H1 (cell line): ENCODE measurements at regions not wholly inside any gene's neighbourhood (a gene's known extent, or its start where the extent isn't known, plus 50 kb on each side); places are given as distances from the start of the nearest gene placed in this dataset.

ENCODE experiments used
- CTCF ChIA-PET: fragments of 300-600 bp; sonication (Branson Sonifier 250); formaldehyde crosslinking; loops from one replicate; lab custom pipeline; 2021; ENCODE audit not compliant: partially characterized antibody; lab: Charles Lee
- POLR2A ChIA-PET: fragments of 300-600 bp; sonication (Branson Sonifier 250); formaldehyde crosslinking; loops from one replicate; lab custom pipeline; 2021; ENCODE audit warnings: inconsistent platforms; ENCODE audit not compliant: partially characterized antibody; lab: Charles Lee
- DNase-seq, 2 experiments: peaks; one replicate each; pipeline versions ENCODE4 v3.0.0 to v3.0.0-alpha.2; 2010 to 2022; ENCODE audit warnings: low spot score in 2 of 2, low read depth in 1 of 2, mixed read lengths in 1 of 2
- FAIRE-seq: peaks from 2 replicates; lab custom pipeline; 2011; peaks lifted over from hg19 to GRCh38; lab: Jason Lieb, UNC
- H2AFZ ChIP-seq: 2 replicates; pipeline ENCODE4 v1.8.1; 2012; ENCODE audit warnings: low read length, inconsistent platforms
- H2AK5ac ChIP-seq: 2 replicates; pipeline ENCODE4 v1.6.1; 2013; ENCODE audit warnings: low read depth, low read length
- H2BK120ac ChIP-seq: replicated peaks from 2 replicates; pipeline ENCODE3; 2013; ENCODE audit warnings: low read depth, low read length, inconsistent platforms
- H2BK12ac ChIP-seq: 2 replicates; pipeline ENCODE4 v1.6.1; 2013; ENCODE audit warnings: low read depth, low read length
- H2BK15ac ChIP-seq: 2 replicates; pipeline ENCODE4 v1.6.1; 2013; ENCODE audit warnings: low read length
- H2BK20ac ChIP-seq: 2 replicates; pipeline ENCODE4 v1.6.1; 2013; ENCODE audit warnings: low read length
- H2BK5ac ChIP-seq: 2 replicates; pipeline ENCODE4 v1.6.1; 2013; ENCODE audit warnings: low read depth, low read length
- H3K14ac ChIP-seq: 2 replicates; pipeline ENCODE4 v1.6.1; 2013; ENCODE audit warnings: inconsistent platforms; ENCODE audit not compliant: insufficient read length
- H3K18ac ChIP-seq: 2 replicates; pipeline ENCODE4 v1.6.1; 2013; ENCODE audit warnings: low read length; ENCODE audit errors: extremely low read depth
- H3K23ac ChIP-seq: 2 replicates; pipeline ENCODE4 v1.6.1; 2013; ENCODE audit warnings: inconsistent platforms; ENCODE audit not compliant: insufficient read length
- H3K23me2 ChIP-seq: 2 replicates; pipeline ENCODE4 v1.6.1; 2013; ENCODE audit warnings: low read depth, low read length
- H3K27ac ChIP-seq: 2 replicates; pipeline ENCODE4 v1.6.1; 2011; ENCODE audit warnings: low read depth, low read length, inconsistent platforms
- H3K27me3 ChIP-seq, 4 experiments: replicated peaks in 1 of 4; 1 replicate in 1 of 4; 2 replicates in 3 of 4; pipeline versions ENCODE4 v1.6.1 to v1.8.1; 2011 to 2013; ENCODE audit warnings: low read length in 3 of 4, mild to moderate bottlenecking in 3 of 4, inconsistent platforms in 2 of 4, mixed read lengths in 2 of 4, moderate library complexity in 1 of 4; ENCODE audit not compliant: control insufficient read depth in 3 of 4, insufficient read depth in 3 of 4; ENCODE audit errors: extremely low read depth in 1 of 4
- H3K36me3 ChIP-seq, 4 experiments: 2 replicates each; pipeline versions ENCODE4 v1.6.1 to v1.8.1; 2011 to 2013; ENCODE audit warnings: mild to moderate bottlenecking in 4 of 4, low read length in 3 of 4, moderate library complexity in 2 of 4, control low read depth in 1 of 4, inconsistent platforms in 1 of 4; ENCODE audit not compliant: insufficient read depth in 4 of 4, control insufficient read depth in 2 of 4
- H3K4ac ChIP-seq: replicated peaks from 2 replicates; pipeline ENCODE3; 2013; ENCODE audit warnings: low read length, low read depth, mixed read lengths, inconsistent platforms; ENCODE audit not compliant: insufficient read length
- H3K4me1 ChIP-seq, 4 experiments: replicated peaks in 1 of 4; 1 replicate in 1 of 4; 2 replicates in 3 of 4; pipeline versions ENCODE4 v1.6.1 to v1.8.1; 2011 to 2013; ENCODE audit warnings: low read length in 3 of 4, inconsistent platforms in 2 of 4, mixed read lengths in 1 of 4; ENCODE audit not compliant: insufficient read depth in 4 of 4, control insufficient read depth in 3 of 4
- H3K4me2 ChIP-seq, 2 experiments: 2 replicates each; pipeline versions ENCODE4 v1.6.1 to v1.8.1; 2011 to 2013; ENCODE audit warnings: low read depth in 2 of 2, low read length in 2 of 2, control low read depth in 1 of 2, inconsistent platforms in 1 of 2, mild to moderate bottlenecking in 1 of 2; ENCODE audit not compliant: insufficient read depth in 1 of 2
- H3K4me3 ChIP-seq, 4 experiments: fragments of 200-600, 300-600 bp in 1 of 4; sonication (generic), shearing (Covaris generic), sonication (Bioruptor Twin) in 1 of 4; 2 replicates each; pipeline versions ENCODE4 v1.5.1 to v1.8.1; 2011 to 2016; ENCODE audit warnings: low read length in 4 of 4, low read depth in 3 of 4, control low read depth in 2 of 4, inconsistent platforms in 2 of 4, mild to moderate bottlenecking in 2 of 4, mixed read lengths in 1 of 4, moderate library complexity in 1 of 4; ENCODE audit not compliant: insufficient read depth in 2 of 4; ENCODE audit errors: extremely low read depth in 1 of 4
- H3K56ac ChIP-seq: replicated peaks from 2 replicates; pipeline ENCODE3; 2013; ENCODE audit warnings: low read depth, mild to moderate bottlenecking, mixed read lengths, low read length, inconsistent platforms; ENCODE audit not compliant: insufficient read length
- H3K79me1 ChIP-seq: 2 replicates; pipeline ENCODE4 v1.6.1; 2013; ENCODE audit warnings: low read depth, low read length, control low read depth
- H3K79me2 ChIP-seq, 2 experiments: 2 replicates each; pipeline versions ENCODE4 v1.6.1 to v1.8.1; 2012 to 2013; ENCODE audit warnings: low read length in 2 of 2, mild to moderate bottlenecking in 2 of 2, inconsistent platforms in 1 of 2; ENCODE audit not compliant: insufficient read depth in 2 of 2, control insufficient read depth in 1 of 2
- H3K9ac ChIP-seq, 4 experiments: replicated peaks in 1 of 4; 1 replicate in 1 of 4; 2 replicates in 3 of 4; pipeline versions ENCODE4 v1.6.1 to v1.8.1; 2011 to 2013; ENCODE audit warnings: low read depth in 3 of 4, low read length in 3 of 4, control low read depth in 2 of 4, mild to moderate bottlenecking in 2 of 4, moderate library complexity in 2 of 4, inconsistent platforms in 1 of 4; ENCODE audit errors: extremely low read depth in 1 of 4
- H3K9me3 ChIP-seq, 2 experiments: 2 replicates each; pipeline versions ENCODE4 v1.6.1 to v1.8.1; 2012 to 2013; ENCODE audit warnings: mild to moderate bottlenecking in 2 of 2, moderate library complexity in 2 of 2, control low read depth in 1 of 2, inconsistent platforms in 1 of 2, low read depth in 1 of 2, low read length in 1 of 2, mixed read lengths in 1 of 2; ENCODE audit not compliant: insufficient read depth in 2 of 2
- H4K20me1 ChIP-seq, 2 experiments: replicated peaks in 1 of 2; 2 replicates each; pipeline versions ENCODE3 to v1.8.1; 2011 to 2013; ENCODE audit warnings: inconsistent platforms in 2 of 2, low read length in 2 of 2, mild to moderate bottlenecking in 1 of 2; ENCODE audit not compliant: insufficient read depth in 2 of 2, control insufficient read depth in 1 of 2
- H4K5ac ChIP-seq: 2 replicates; pipeline ENCODE4 v1.6.1; 2013; ENCODE audit warnings: low read length, low read depth, mixed read lengths, inconsistent platforms; ENCODE audit not compliant: insufficient read length
- H4K8ac ChIP-seq: 2 replicates; pipeline ENCODE4 v1.8.0; 2013; ENCODE audit warnings: mild to moderate bottlenecking, moderate library complexity, low read length, inconsistent platforms; ENCODE audit not compliant: insufficient read depth; ENCODE audit errors: extremely low read depth
- H4K91ac ChIP-seq: replicated peaks from 2 replicates; pipeline ENCODE3; 2013; ENCODE audit warnings: low read length, mixed read lengths, inconsistent platforms; ENCODE audit not compliant: insufficient read length
- BCL11A ChIP-seq, 2 experiments: IDR thresholded peaks; one replicate each; pipeline ENCODE4 v1.6.1; 2011; ENCODE audit warnings: low read depth in 2 of 2, low read length in 2 of 2, mild to moderate bottlenecking in 2 of 2
- POLR2AphosphoS5 ChIP-seq: IDR thresholded peaks from 2 replicates; pipeline ENCODE4 v1.6.1; 2011; ENCODE audit warnings: low read depth, low read length
- POU5F1 ChIP-seq: IDR thresholded peaks from 2 replicates; pipeline ENCODE4 v1.6.1; 2011; ENCODE audit warnings: low read depth, mild to moderate bottlenecking, low read length, moderate library complexity
- SAP30 ChIP-seq: fragments of 300-600 bp; sonication (generic); IDR thresholded peaks from 2 replicates; pipeline ENCODE4 v1.7.1; 2012; ENCODE audit warnings: low read length, moderate library complexity, mild to moderate bottlenecking, inconsistent platforms; ENCODE audit not compliant: insufficient read depth, insufficient replicate concordance
- SIRT6 ChIP-seq: IDR thresholded peaks from one replicate; pipeline ENCODE4 v1.7.1; 2012; ENCODE audit warnings: low read length, inconsistent platforms
- WGBS, 2 experiments: shearing (Covaris generic) in 1 of 2; methylation state at CpG; one replicate each; pipeline versions ENCODE4 v1.1.6 to v1.1.7; 2013 to 2015; ENCODE audit warnings: low lambda C conversion rate in 2 of 2, mixed read lengths in 2 of 2, inconsistent platforms in 1 of 2, low coverage in 1 of 2, missing lambda C conversion rate in 1 of 2; ENCODE audit not compliant: insufficient replicate concordance in 2 of 2, insufficient coverage in 1 of 2, insufficient read length in 1 of 2; ENCODE audit errors: extremely low coverage in 1 of 2, missing lambda C conversion rate in 1 of 2; 5-methylcytosine and 5-hydroxymethylcytosine counted together
- TF ChIP-seq, protein P1 (sequence below): IDR thresholded peaks from 2 replicates; pipeline ENCODE4 v1.6.1; 2012; ENCODE audit warnings: low read length, inconsistent platforms
- TF ChIP-seq, protein P2 (sequence below): IDR thresholded peaks from 2 replicates; pipeline ENCODE4 v1.6.1; 2012; ENCODE audit warnings: inconsistent platforms

DNA sequence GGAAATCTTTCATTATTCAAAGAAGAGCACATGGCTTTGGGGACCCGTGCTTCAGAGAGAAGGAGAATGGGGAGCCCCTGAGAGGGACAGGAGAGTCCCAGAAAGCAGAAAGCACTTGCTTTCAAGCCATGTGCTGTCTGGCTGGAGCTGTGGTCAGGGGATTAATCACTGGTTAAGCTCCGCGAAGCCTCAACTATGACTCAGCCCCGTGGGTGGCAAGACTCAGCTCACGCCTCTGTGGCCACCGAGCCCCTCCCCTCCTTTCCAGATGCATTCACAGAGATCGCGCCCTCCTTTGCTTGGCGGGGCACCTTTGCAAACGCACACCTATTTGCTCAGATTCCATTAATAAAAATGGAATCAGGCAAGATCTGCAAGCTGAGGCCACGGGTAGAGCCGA lies 202.9 kb upstream of the TCERG1L start:
- CTCF ChIA-PET, result interaction anchor here (0.7 to 2.5 kb wide), 5 partner anchors 17 to 118 kb away, joined by 3 to 8 read pairs (median 3); no protein-coding TSS in a partner anchor
- POLR2A ChIA-PET, result no interaction called here

More for the DNA sequence above, 202.9 kb upstream of the TCERG1L start:
- TF ChIP-seq POLR2AphosphoS5 (no peak), POU5F1 (no peak), SIRT6 (no peak), SAP30 (no peak), BCL11A (IDR thresholded peaks at IDR 0.05; ENCODE audit: low read depth in 2 of 2, low read length in 2 of 2) (no peak)
- TF ChIP-seq, protein P1, sequence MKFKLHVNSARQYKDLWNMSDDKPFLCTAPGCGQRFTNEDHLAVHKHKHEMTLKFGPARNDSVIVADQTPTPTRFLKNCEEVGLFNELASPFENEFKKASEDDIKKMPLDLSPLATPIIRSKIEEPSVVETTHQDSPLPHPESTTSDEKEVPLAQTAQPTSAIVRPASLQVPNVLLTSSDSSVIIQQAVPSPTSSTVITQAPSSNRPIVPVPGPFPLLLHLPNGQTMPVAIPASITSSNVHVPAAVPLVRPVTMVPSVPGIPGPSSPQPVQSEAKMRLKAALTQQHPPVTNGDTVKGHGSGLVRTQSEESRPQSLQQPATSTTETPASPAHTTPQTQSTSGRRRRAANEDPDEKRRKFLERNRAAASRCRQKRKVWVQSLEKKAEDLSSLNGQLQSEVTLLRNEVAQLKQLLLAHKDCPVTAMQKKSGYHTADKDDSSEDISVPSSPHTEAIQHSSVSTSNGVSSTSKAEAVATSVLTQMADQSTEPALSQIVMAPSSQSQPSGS, result no peak
- TF ChIP-seq, protein P2, sequence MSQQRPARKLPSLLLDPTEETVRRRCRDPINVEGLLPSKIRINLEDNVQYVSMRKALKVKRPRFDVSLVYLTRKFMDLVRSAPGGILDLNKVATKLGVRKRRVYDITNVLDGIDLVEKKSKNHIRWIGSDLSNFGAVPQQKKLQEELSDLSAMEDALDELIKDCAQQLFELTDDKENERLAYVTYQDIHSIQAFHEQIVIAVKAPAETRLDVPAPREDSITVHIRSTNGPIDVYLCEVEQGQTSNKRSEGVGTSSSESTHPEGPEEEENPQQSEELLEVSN, result peak; percentile 65
- DNase-seq, result no peak
- Histone ChIP-seq H4K91ac (no peak overlapping the region), H3K79me1 (no peaks in the 10 kb centered on the region), H3K4ac (no peak overlapping the region), H3K27me3 (peaks cover 0 to 6% (median 0%) of the 10 kb centered on the region in 4 experiments; a peak in 4 of 7 replicates), H3K9me3 (peaks cover 22 to 23% of the 10 kb centered on the region in 2 experiments), H2AFZ (no peak overlapping the region), H3K56ac (no peak overlapping the region), H2BK120ac (no peak overlapping the region), H2AK5ac (no peak overlapping the region), H3K79me2 (peaks cover 0 to 5% of the 10 kb centered on the region in 2 experiments; a peak in 1 of 4 replicates), H3K36me3 (no peaks in the 10 kb centered on the region), H3K4me1 (peaks cover 0 to 4% (median under 1%) of the 10 kb centered on the region in 4 experiments; a peak in 3 of 7 replicates), H4K5ac (no peak overlapping the region), H3K9ac (no peak overlapping the region), H3K27ac (no peak overlapping the region), H3K18ac (no peak overlapping the region), H2BK12ac (no peak overlapping the region), H4K8ac (no peak overlapping the region), H3K4me2 (no peak overlapping the region), H3K14ac (no peak overlapping the region), H3K23ac (no peak overlapping the region), H3K4me3 (no peak overlapping the region), H2BK20ac (no peak overlapping the region), H2BK15ac (no peak overlapping the region), H2BK5ac (no peak overlapping the region), H3K23me2 (peaks cover 7% of the 10 kb centered on the region), H4K20me1 (peaks cover 0 to 3% of the 10 kb centered on the region in 2 experiments)
- FAIRE-seq, result no peak
- 68% methylated on average over 12 of the region's 12 CpGs; no CpG with 5 or more reads in 1 of the 2 experiments for WGBS, 2 experiments
